ENCODE measurements at regions not wholly inside any gene's neighbourhood (a gene's known extent, or its start where the extent isn't known, plus 50 kb on each side); places are given as distances from the start of the nearest gene placed in this dataset.

GRCh38 chr7:46786221-46786954 is 795.5 kb downstream of the TNS3 start:
- H3K9me3 Mint-ChIP-seq, result no peaks in the 10 kb centered on the region
- Histone ChIP-seq H3K4me3 (no peak overlapping the region), H3K4me2 (no peak overlapping the region), H3K9me3 (ENCODE audit: low read depth) (no peaks in the 10 kb centered on the region), H3F3A (ENCODE audit: low read depth) (no peaks in the 10 kb centered on the region), H4K20me1 (ENCODE audit: low read depth) (no peaks in the 10 kb centered on the region), H3K27me3 (no peaks in the 10 kb centered on the region), H3K27ac (no peak overlapping the region), H3K36me3 (no peaks in the 10 kb centered on the region), H3K9ac (no peak overlapping the region), H2AFZ (replicated peaks) (peak overlapping the region; percentile 75), H3K4me1 (no peaks in the 10 kb centered on the region), H3K79me2 (ENCODE audit: low read depth) (no peaks in the 10 kb centered on the region)
- no peaks in the 10 kb centered on the region for H3K27me3 Mint-ChIP-seq (ENCODE audit: insufficient read depth, low read depth)
- H3K4me3 Mint-ChIP-seq, result no peak overlapping the region
- H3K4me1 Mint-ChIP-seq, result peaks cover 19% of the 10 kb centered on the region
- TF ChIP-seq EZH2 (IDR thresholded peaks at IDR 0.05), result no peak
- TF ChIP-seq CTCF (IDR thresholded peaks at IDR 0.05), result no peak
- no peak for TF ChIP-seq EZH2phosphoT487 (IDR thresholded peaks at IDR 0.05)
- no peak for DNase-seq (ENCODE audit: low spot score)
- no peaks in the 10 kb centered on the region for H3K36me3 Mint-ChIP-seq
- peak overlapping the region; percentile 62 for H3K27ac Mint-ChIP-seq

GRCh38 chr7:46784732-46785131 is 797.2 kb downstream of the TNS3 start:
- H3K27ac Mint-ChIP-seq, result no peak overlapping the region

GRCh38 chr7:46781901-46782439 is 799.9 kb downstream of the TNS3 start:
- Histone ChIP-seq H3K9ac (no peak overlapping the region), H3K4me3 (no peak overlapping the region), H3K4me1 (no peaks in the 10 kb centered on the region), H3K27me3 (no peaks in the 10 kb centered on the region), H3K79me2 (ENCODE audit: low read depth) (no peaks in the 10 kb centered on the region), H3K36me3 (no peaks in the 10 kb centered on the region), H3K4me2 (no peak overlapping the region), H3F3A (ENCODE audit: low read depth) (no peaks in the 10 kb centered on the region), H3K9me3 (ENCODE audit: low read depth) (no peaks in the 10 kb centered on the region), H2AFZ (replicated peaks) (no peak overlapping the region), H3K27ac (no peak overlapping the region), H4K20me1 (ENCODE audit: low read depth) (no peaks in the 10 kb centered on the region)
- TF ChIP-seq EZH2 (IDR thresholded peaks at IDR 0.05) (no peak), EZH2phosphoT487 (IDR thresholded peaks at IDR 0.05) (no peak), CTCF (IDR thresholded peaks at IDR 0.05) (no peak)
- H3K27ac Mint-ChIP-seq, result no peak overlapping the region
- H3K4me3 Mint-ChIP-seq, result no peak overlapping the region
- peaks cover 6% of the 10 kb centered on the region for H3K27me3 Mint-ChIP-seq (ENCODE audit: insufficient read depth, low read depth)
- peaks cover 13% of the 10 kb centered on the region for H3K4me1 Mint-ChIP-seq
- no peaks in the 10 kb centered on the region for H3K36me3 Mint-ChIP-seq
- no peak for DNase-seq (ENCODE audit: low spot score)
- peaks cover 5% of the 10 kb centered on the region for H3K9me3 Mint-ChIP-seq

More at GRCh38 chr7:46784732-46785131, 797.2 kb downstream of the TNS3 start:
- H3K27ac ChIP-seq, result no peak overlapping the region
- H3K4me1 ChIP-seq, result no peaks in the 10 kb centered on the region
- no peaks in the 10 kb centered on the region for H4K20me1 ChIP-seq (ENCODE audit: low read depth)
- Mint-ChIP-seq H3K27me3 (ENCODE audit: insufficient read depth, low read depth) (no peaks in the 10 kb centered on the region), H3K9me3 (peaks cover 2% of the 10 kb centered on the region), H3K36me3 (no peaks in the 10 kb centered on the region), H3K4me1 (peaks cover 14% of the 10 kb centered on the region), H3K4me3 (no peak overlapping the region)
- no peaks in the 10 kb centered on the region for H3K9me3 ChIP-seq (ENCODE audit: low read depth)
- H3K79me2 ChIP-seq (ENCODE audit: low read depth), result no peaks in the 10 kb centered on the region
- no peak overlapping the region for H3K9ac ChIP-seq
- DNase-seq (ENCODE audit: low spot score), result no peak
- H3K27me3 ChIP-seq, result no peaks in the 10 kb centered on the region
- no peak overlapping the region for H3K4me3 ChIP-seq
- no peak overlapping the region for H3K4me2 ChIP-seq
- no peak for TF ChIP-seq CTCF (IDR thresholded peaks at IDR 0.05)
- no peak for TF ChIP-seq EZH2 (IDR thresholded peaks at IDR 0.05)
- TF ChIP-seq EZH2phosphoT487 (IDR thresholded peaks at IDR 0.05), result no peak
- no peak overlapping the region for H2AFZ ChIP-seq (replicated peaks)
- H3F3A ChIP-seq (ENCODE audit: low read depth), result no peaks in the 10 kb centered on the region
- no peaks in the 10 kb centered on the region for H3K36me3 ChIP-seq
